ENCODE measurements at regions not wholly inside any gene's neighbourhood (a gene's known extent, or its start where the extent isn't known, plus 50 kb on each side); places are given as distances from the start of the nearest gene placed in this dataset.
"Not testable (repeated sequence)": the region's sequence is repeated elsewhere in the genome, so short reads cannot be mapped to it uniquely, and the experiment has no call there.

DNA sequence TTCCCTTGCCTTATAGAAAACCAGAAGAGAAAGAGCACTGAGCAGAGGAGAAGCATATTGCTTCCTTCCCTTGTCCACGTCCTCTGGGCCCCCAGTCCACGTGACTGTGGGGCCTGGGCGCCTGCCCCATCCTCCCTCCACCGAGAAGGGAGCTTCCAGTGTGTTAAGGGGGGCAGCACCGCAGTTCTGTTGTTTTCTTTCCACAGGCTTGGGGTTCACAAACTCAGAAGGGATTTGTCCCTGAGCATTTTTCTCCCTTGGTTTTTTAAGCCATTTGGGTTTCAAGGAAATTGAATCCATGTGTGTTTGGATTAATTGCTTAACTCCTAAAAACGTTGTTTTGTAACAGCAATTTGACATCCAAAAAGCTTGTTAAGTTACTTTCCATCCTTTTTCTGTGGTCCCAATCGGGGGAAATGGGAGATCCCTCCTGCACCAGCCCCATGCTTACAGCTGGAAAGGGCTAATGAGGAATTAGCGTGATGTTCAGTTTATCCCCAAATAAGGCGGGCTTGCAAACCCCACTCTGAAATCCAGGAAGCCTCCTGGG is 347.5 kb upstream of the TNRC6C start:
- peak; percentile 14 for DNase-seq

- peak; percentile 73 for DNase-seq
These were observed 346.6 kb upstream of the TNRC6C start for GRCh38 chr17:77611791-77612502.

GRCh38 chr17:77613218-77613617 is 345.3 kb upstream of the TNRC6C start:
- no peak for DNase-seq

DNA sequence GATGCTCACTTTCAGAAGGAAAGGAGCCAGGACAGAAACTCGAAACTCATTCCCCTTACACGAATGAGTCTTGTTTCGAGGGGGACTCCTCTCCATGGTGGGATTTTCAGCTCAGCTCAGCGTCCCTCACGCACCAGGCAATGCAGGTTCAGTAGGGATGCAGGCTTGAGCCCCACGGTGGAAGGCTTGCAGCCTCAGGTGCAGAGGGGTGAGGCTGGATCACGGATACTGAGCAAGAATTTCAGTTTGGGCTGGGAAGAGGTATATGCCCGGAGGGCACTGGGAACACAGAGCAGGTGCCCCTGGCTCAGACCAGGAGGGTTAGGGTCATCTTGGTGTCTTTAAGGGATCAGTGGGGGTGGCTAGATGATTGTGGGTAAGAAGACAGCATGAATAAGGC is 344.9 kb upstream of the TNRC6C start:
- DNase-seq: no peak

DNA sequence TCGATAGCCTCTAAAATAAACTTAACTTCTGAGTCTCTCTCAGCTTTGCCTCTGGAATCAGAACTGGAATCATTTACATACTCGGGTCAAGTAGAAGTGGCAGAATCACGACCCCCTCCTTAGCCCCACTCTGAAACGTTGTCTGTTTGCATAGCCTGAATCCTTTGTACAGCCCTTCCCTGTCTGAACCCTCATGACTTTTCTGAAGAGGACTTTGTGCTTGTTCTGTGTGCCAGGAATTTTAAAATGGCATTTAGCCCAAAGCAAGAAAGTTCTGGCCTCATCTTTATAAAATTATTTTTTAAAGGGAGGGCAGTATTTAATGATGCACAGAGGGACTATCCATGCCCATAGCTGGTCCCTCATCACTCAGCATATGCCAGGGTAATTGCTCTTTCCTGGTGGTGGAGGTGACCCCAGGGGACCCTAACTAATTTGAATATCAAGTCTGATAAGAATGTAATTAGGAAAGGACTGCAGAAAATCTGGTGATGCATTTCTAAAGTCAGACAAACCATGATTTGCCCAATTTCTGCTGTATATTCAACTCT is 342.7 kb upstream of the TNRC6C start:
- DNase-seq: no peak

GRCh38 chr17:77616254-77616731 is 342.2 kb upstream of the TNRC6C start:
- no peak for DNase-seq

DNA sequence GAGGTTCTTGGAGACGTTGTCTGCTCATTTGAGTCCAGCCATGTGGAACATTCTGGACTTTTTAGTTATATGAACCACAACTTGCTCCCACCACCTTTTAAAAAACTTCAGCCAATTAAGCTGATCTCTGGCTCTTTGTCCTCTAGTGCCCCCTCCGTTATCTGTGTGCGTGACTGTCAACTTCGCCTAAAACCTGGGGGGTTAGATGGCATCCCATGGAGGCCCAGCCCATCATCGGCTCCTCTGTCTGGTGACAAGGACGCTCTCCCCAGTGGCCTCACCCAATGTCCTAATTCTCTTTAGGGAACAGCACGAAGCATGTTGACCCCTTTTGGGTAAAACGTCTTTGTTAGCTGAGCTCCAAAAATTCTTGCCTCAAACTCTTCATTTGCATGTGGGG is 341.0 kb upstream of the TNRC6C start:
- no peak for DNase-seq

DNA sequence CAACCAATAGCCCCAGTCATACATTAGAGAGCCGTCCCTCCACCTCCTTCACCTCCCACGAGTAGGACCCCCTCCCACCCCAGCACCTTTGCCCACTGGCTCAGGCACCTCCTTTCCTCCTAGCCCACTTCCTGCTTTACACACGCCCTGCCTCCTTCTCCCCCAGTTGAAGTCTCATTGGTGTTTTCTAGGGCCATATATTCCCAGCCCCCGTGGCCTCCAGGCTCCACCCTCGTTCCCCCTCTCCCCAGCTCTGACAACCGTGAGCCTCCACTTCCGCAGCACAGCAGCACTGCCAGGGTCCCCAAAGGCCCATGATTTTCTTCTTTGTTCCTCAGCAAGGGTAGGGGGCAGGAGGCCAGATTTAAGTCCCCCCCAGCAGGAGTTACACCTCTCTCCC is 340.3 kb upstream of the TNRC6C start:
- no peak for DNase-seq

GRCh38 chr17:77618731-77619130 is 339.8 kb upstream of the TNRC6C start:
- no peak for DNase-seq

DNA sequence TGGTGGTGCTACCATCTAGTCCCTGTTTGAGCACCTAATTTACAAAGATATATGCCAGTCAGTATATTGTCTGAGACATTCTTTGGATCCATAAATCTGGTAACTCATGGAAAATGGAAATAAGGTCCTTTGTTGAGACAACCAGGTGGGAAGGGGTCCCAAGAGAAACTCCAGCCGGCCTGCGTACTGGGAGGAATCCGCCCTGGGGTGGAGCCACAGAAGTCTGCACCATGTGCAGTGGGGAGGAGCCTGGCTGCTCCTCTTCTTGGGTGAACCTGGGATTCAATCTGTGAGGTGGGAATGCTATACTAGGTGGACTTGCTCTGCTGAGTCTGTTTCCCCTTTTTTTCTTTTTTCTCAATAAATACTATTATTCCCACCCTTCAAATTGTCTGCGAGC is 339.2 kb upstream of the TNRC6C start:
- DNase-seq: no peak

DNA sequence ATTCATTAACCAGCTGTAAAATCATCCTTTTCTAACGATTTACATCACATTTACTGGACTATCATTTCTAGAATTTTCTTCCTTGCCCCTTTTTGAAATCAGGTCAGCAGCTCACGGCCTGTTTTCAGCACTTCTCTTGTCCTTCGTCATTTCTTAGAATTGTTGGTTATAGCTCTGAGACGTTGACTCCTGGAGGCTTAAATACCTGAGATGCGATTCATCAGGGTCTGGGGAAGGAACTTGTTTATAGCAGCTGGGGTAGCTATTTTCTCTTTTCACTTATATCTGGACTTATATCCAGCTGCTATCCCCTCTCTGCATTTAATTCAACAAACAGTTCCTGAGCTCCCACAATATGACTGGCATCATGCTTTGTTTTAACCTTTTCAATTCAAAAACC is 338.7 kb upstream of the TNRC6C start:
- no peak for DNase-seq

- DNase-seq: no peak
These were observed 338.2 kb upstream of the TNRC6C start for GRCh38 chr17:77620282-77620681.

- DNase-seq: not testable (repeated sequence)
These were observed 336.4 kb upstream of the TNRC6C start for GRCh38 chr17:77622084-77622483.

DNA sequence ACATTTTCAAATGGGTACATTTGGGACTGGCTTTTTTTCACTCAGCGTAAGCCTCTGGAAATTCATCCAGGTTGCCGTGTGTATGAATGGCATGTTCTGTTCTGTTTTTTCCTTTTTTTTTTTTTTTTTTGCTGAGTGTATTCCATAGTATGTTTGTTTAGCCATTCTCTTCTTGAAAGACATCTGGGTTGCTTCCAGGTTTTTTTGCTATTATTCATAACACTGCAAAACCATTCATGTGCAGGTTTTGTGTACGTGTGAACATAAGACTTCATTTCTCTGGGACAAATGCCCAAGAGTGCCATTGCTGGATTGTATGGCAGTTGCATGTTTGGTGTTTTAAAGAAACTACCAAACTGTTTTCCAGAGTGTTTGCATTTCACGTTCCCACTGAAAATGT is 335.9 kb upstream of the TNRC6C start:
- DNase-seq: no peak

GRCh38 chr17:77623321-77623720 is 335.2 kb upstream of the TNRC6C start:
- DNase-seq: not testable (repeated sequence)

- peak; percentile 19 for DNase-seq
These were observed 330.5 kb upstream of the TNRC6C start for GRCh38 chr17:77628035-77628434.

DNA sequence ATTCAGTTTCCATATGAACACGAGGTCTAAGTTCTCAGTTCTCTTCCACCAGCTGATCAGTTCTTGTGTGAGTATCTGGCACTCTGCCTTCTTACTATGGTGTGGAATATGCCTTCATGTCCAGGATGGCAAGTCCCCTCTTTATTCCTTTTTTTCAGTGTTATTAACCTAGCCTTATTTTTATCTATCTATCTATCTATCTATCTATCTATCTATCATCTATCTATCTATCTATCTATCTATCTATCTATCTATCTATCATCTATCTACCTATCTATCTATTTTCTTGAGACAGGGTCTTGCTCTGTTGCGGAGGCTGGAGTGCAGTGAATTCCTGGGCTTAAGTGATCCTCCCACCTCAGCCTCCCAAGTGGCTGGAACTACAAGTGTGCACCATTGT is 329.2 kb upstream of the TNRC6C start:
- DNase-seq: not testable (repeated sequence)

GRCh38 chr17:77631307-77631706 is 327.2 kb upstream of the TNRC6C start:
- DNase-seq: no peak

DNA sequence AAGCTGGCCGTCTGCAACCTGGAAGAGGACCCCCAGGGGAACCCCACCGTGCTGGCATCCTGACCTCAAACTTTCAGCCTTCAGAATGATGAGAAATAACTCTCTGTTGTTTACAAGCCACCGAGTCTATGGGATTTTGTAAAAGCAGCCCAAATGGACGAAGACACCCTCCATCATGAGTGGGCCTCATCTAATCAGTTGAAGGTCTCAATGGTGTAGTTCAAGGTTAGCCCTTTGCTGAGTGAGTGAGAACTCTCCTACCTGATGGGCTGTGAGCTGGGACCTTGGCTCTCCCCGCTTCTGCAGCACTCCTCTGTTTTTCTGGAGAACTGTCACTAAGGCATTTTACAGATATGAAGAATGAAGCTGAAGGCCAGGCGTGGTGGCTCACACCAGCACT is 325.9 kb upstream of the TNRC6C start:
- DNase-seq: no peak

- no peak for DNase-seq
These were observed 323.8 kb upstream of the TNRC6C start for GRCh38 chr17:77634710-77635109.

- DNase-seq: no peak
These were observed 323.3 kb upstream of the TNRC6C start for GRCh38 chr17:77635176-77635575.

DNA sequence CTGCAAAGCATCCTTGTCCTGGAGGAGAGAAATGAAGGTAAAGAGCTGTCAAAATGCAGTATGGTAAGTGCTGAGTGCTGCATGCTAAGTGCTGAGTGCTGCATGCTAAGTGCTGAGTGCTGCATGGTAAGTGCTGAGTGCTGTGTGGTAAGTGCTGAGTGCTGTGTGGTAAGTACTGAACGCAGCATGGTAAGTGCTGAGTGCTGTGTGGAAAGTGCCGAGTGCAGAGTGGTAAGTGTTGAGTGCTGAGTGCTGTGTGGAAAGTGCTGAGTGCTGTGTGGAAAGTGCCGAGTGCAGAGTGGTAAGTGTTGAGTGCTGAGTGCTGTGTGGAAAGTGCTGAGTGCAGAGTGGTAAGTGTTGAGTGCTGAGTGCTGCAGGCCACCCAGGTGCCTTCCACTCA is 322.7 kb upstream of the TNRC6C start:
- DNase-seq: not testable (repeated sequence)

DNA sequence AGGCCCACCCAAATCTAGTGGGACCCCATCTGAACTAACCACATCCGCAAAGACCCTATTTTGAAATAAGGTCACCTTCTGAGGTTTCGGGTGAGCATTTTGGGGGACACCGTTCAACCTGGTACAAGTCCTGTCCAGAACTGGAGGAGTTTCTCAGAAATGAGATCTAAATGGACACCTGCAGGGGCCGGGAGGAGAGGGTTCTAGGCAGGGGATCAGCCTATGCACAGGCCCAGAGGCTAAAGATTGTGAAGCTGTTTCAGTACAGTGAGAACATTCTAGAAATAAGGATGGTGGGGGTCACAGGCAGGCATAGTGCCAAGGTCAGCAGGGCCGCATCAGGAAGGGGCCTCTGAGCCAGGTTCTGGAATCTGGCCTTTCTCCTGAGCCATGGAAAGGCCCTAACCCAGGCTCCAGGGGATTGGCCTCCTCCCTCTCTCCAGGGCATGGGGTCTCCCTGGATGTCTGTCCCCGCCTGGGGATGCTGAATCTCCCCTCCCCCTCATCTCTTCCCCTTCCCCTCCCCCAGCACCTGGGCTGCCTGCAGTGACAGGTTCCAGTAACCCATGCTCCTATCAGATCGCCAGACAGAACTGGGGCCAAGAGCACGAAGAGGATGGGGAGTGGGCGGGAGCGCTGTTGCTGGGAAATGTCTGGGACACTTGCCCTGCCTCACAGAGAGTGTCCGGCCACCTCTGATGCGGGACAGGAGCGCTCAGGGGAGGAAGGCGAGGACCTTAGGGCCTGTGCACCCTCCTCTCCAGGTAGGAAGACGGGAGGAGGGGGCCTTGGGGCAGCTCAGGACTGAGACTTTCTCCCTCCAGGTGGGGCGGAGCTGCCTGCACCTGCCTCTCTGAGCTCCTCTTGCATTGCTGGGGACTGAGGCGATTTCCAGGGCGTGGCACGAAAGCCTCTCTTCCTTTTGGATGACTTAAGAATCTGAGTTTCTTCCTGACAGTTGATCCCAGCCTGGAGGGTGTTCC is 321.4 kb upstream of the TNRC6C start:
- no peak for DNase-seq
